Naive thymus-derived CD8-positive, alpha-beta T cell (primary cell): ENCODE measurements at regions not wholly inside any gene's neighbourhood (a gene's known extent, or its start where the extent isn't known, plus 50 kb on each side); places are given as distances from the start of the nearest gene placed in this dataset.

ENCODE experiments used
- ATAC-seq, 2 donors: fragments of 150-1000 bp; cut with Tn5 transposase in 1 of 2; sonication (Bioruptor Pico), chemical (Tn5 transposase) in 1 of 2; 1 replicate in 1 of 2; 2 replicates in 1 of 2; pipeline ENCODE4 v1.10.0; 2021; ENCODE audit warnings: mild to moderate bottlenecking in 2 of 2, moderate library complexity in 2 of 2
- POLR2A ChIA-PET: fragments of 350-600 bp; sonication (Branson Sonifier 250); formaldehyde crosslinking; loops from one replicate; lab custom pipeline; 2021; ENCODE audit warnings: antibody characterized with exemption; lab: Charles Lee
- DNase-seq, 10 donors: peaks; one replicate each; pipeline versions ENCODE4 v3.0.0 to v3.0.0-alpha.2; 2020 to 2022
- H3K27ac Mint-ChIP-seq, 10 donors: one replicate each; pipeline ENCODE4 v1.8.0; 2020 to 2022; ENCODE audit warnings: mild to moderate bottlenecking in 10 of 10, mixed read lengths in 10 of 10, moderate library complexity in 4 of 10, inconsistent platforms in 1 of 10
- H3K27me3 Mint-ChIP-seq, 5 donors: one replicate each; pipeline ENCODE4 v1.8.0; 2021 to 2022; ENCODE audit warnings: mixed read lengths in 5 of 5
- H3K36me3 Mint-ChIP-seq, 3 donors: one replicate each; pipeline ENCODE4 v1.8.0; 2020 to 2022; ENCODE audit warnings: mixed read lengths in 3 of 3, mild to moderate bottlenecking in 2 of 3, inconsistent platforms in 1 of 3
- H3K4me1 Mint-ChIP-seq, 4 donors: one replicate each; pipeline ENCODE4 v1.8.0; 2021 to 2022; ENCODE audit warnings: mixed read lengths in 4 of 4
- H3K4me3 Mint-ChIP-seq, 10 donors: one replicate each; pipeline ENCODE4 v1.8.0; 2020 to 2022; ENCODE audit warnings: mild to moderate bottlenecking in 10 of 10, mixed read lengths in 10 of 10, moderate library complexity in 6 of 10, inconsistent platforms in 1 of 10
- H3K9me3 Mint-ChIP-seq, 9 donors: one replicate each; pipeline ENCODE4 v1.8.0; 2020 to 2022; ENCODE audit warnings: mixed read lengths in 9 of 9, mild to moderate bottlenecking in 3 of 9, inconsistent platforms in 1 of 9, moderate library complexity in 1 of 9

DNA sequence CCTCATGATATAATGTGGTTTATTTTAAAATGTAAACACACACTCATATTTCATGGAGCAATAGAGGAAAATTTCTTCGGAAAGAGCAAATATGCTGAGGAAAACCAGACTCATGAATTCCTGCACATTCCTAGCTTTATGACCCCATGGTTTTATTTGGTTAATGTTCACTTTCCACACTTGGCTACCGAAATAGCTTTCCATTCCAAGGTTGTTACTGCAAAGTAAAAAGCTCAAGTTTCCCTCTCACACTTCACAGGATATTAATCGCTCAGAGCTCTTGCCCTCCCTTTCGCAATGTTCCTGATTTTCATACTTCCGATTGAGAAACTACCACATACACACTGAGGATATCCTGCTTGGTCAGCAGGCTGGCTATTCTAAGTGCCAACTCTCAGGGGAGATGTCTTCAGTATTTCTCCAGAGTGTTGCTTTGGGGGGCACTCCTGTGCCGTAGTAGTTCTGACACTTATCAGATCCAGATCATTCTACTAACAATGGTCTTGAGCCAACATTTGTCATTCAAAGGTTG is 77.5 kb upstream of the STEAP1B start:
- DNase-seq (no peak), ATAC-seq (no peak)
- Mint-ChIP-seq H3K4me3 (peak overlapping the region in 1 of 10 donors; percentile 0), H3K9me3 (no peaks in the 10 kb centered on the region), H3K27ac (peak overlapping the region in 1 of 10 donors; percentile 0), H3K27me3 (peaks cover 3 to 33% (median 16%) of the 10 kb centered on the region in 5 donors), H3K36me3 (no peaks in the 10 kb centered on the region), H3K4me1 (peaks cover 0 to 14% (median 1%) of the 10 kb centered on the region in 4 donors)
- POLR2A ChIA-PET, result no interaction called here

- DNase-seq, result no peak
- no peak overlapping the region for H3K27ac Mint-ChIP-seq
- peaks cover 0 to 14% (median 1%) of the 10 kb centered on the region in 4 donors for H3K4me1 Mint-ChIP-seq
- no peaks in the 10 kb centered on the region for H3K36me3 Mint-ChIP-seq
- no peak for ATAC-seq
- POLR2A ChIA-PET, result interaction anchor here (0.7 kb wide), 1 partner anchor 8 kb away, joined by 8 read pairs; no protein-coding TSS in a partner anchor
- H3K9me3 Mint-ChIP-seq, result no peaks in the 10 kb centered on the region
- H3K4me3 Mint-ChIP-seq, result no peak overlapping the region
- H3K27me3 Mint-ChIP-seq, result peaks cover 4 to 37% (median 18%) of the 10 kb centered on the region in 5 donors
These were observed 76.9 kb upstream of the STEAP1B start for GRCh38 chr7:22576612-22577469.

- Mint-ChIP-seq H3K4me1 (peaks cover 1 to 18% (median 3%) of the 10 kb centered on the region in 4 donors), H3K36me3 (peaks cover 0 to 2% (median 0%) of the 10 kb centered on the region in 3 donors), H3K27me3 (peaks cover 11 to 51% (median 21%) of the 10 kb centered on the region in 5 donors), H3K27ac (no peak overlapping the region), H3K9me3 (no peaks in the 10 kb centered on the region), H3K4me3 (no peak overlapping the region)
- POLR2A ChIA-PET, result no interaction called here
- ATAC-seq, result no peak
- DNase-seq, result no peak
These were observed 74.9 kb upstream of the STEAP1B start for GRCh38 chr7:22574754-22575520.

DNA sequence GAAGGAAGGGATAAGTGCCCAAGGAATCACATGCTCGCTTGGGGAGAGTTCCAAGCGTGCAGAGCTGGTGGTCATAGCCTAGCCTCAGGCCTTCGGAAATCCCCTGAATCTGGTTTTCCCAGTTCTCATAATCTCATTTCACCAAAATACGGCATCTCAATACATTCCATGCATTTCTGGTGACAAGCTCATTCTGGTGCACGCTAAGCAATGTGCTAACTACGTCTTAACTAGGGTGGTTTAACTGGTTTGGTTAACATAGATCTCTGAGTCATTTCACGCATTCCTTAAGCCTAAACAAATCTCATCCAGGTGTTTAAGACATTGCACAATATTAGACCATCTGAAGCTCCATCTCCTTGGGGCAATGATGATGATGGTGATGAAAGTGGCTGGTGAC is 72.9 kb upstream of the STEAP1B start:
- Mint-ChIP-seq H3K27me3 (peaks cover 17 to 60% (median 31%) of the 10 kb centered on the region in 5 donors), H3K36me3 (peaks cover 0 to 2% (median 0%) of the 10 kb centered on the region in 3 donors), H3K27ac (no peak overlapping the region), H3K9me3 (no peaks in the 10 kb centered on the region), H3K4me1 (peaks cover 4 to 20% (median 6%) of the 10 kb centered on the region in 4 donors), H3K4me3 (no peak overlapping the region)
- DNase-seq (no peak), ATAC-seq (no peak)
- POLR2A ChIA-PET, result no interaction called here

GRCh38 chr7:22572292-22572691 is 72.3 kb upstream of the STEAP1B start:
- Mint-ChIP-seq H3K9me3 (no peaks in the 10 kb centered on the region), H3K4me3 (no peak overlapping the region), H3K4me1 (peaks cover 4 to 14% (median 5%) of the 10 kb centered on the region in 4 donors), H3K27ac (no peak overlapping the region), H3K36me3 (peaks cover 0 to 2% (median 0%) of the 10 kb centered on the region in 3 donors), H3K27me3 (peaks cover 17 to 60% (median 35%) of the 10 kb centered on the region in 5 donors)
- POLR2A ChIA-PET, result no interaction called here
- no peak for ATAC-seq
- no peak for DNase-seq

GRCh38 chr7:22571766-22572165 is 71.8 kb upstream of the STEAP1B start:
- Mint-ChIP-seq H3K4me3 (no peak overlapping the region), H3K36me3 (peaks cover 0 to 2% (median 0%) of the 10 kb centered on the region in 3 donors), H3K9me3 (no peaks in the 10 kb centered on the region), H3K27ac (no peak overlapping the region), H3K27me3 (peaks cover 19 to 63% (median 38%) of the 10 kb centered on the region in 5 donors), H3K4me1 (peaks cover 4 to 11% (median 5%) of the 10 kb centered on the region in 4 donors)
- no peak for DNase-seq
- no peak for ATAC-seq
- POLR2A ChIA-PET, result no interaction called here

DNA sequence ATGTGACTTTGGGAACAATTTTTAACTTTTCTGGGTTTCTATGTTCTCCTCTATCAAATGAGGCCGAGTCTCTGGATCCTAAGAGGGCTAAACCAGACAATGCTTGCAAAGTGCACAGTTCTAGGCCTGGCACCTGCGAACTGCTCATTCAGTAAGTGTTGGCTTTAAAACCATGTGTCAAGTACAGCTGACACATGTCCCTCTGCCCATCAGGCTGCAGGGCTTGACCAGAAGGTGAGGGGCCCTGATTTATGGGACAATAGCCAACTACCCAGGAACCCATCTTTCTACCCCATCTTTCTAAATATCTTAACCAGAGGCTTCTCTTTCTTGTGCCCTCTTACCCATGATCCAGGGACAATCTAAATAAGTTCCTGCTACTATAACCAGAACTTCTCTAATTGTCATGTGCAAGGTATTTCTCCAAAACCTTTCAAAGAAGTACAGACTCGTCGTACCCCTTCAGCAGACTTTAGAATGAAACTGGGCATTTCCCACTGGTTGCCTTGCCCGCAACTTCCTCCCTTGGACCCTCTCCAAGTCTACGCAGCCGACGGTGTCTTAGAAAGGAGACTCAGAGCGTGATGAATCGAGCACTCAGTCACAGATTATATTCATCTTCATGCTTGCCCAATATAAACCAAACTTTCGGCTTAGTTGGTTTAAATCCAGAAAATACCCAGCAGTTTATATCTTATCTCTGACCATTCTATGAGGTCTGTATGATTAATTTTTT is 69.8 kb upstream of the STEAP1B start:
- Mint-ChIP-seq H3K27me3 (peaks cover 30 to 80% (median 48%) of the 10 kb centered on the region in 5 donors), H3K36me3 (peaks cover 0 to 2% (median 0%) of the 10 kb centered on the region in 3 donors), H3K4me3 (peak overlapping the region in 1 of 10 donors; percentile 18), H3K4me1 (peaks cover 16 to 27% (median 21%) of the 10 kb centered on the region in 4 donors), H3K9me3 (no peaks in the 10 kb centered on the region), H3K27ac (no peak overlapping the region)
- DNase-seq (no peak), ATAC-seq (peak in 1 of 2 donors; percentile 61)
- POLR2A ChIA-PET, result no interaction called here

- Mint-ChIP-seq H3K4me1 (peaks cover 21 to 52% (median 43%) of the 10 kb centered on the region in 4 donors), H3K27ac (no peak overlapping the region)
These were observed 66.6 kb upstream of the STEAP1B start for GRCh38 chr7:22566592-22566991.

GRCh38 chr7:22566176-22566575 is 66.2 kb upstream of the STEAP1B start:
- no peaks in the 10 kb centered on the region for H3K36me3 Mint-ChIP-seq
- ATAC-seq (no peak), DNase-seq (no peak)
- peak overlapping the region in 2 of 10 donors; percentile 3 to 11 for H3K27ac Mint-ChIP-seq
- POLR2A ChIA-PET, result no interaction called here
- H3K4me3 Mint-ChIP-seq, result peak overlapping the region in 1 of 10 donors; percentile 13
- peaks cover 26 to 68% (median 43%) of the 10 kb centered on the region in 5 donors for H3K27me3 Mint-ChIP-seq
- H3K9me3 Mint-ChIP-seq, result no peaks in the 10 kb centered on the region
- H3K4me1 Mint-ChIP-seq, result peaks cover 21 to 51% (median 43%) of the 10 kb centered on the region in 4 donors

More at GRCh38 chr7:22566592-22566991, 66.6 kb upstream of the STEAP1B start:
- DNase-seq, result no peak
- Mint-ChIP-seq H3K4me3 (no peak overlapping the region), H3K27me3 (peaks cover 27 to 72% (median 47%) of the 10 kb centered on the region in 5 donors), H3K36me3 (peaks cover 0 to under 1% (median 0%) of the 10 kb centered on the region in 3 donors), H3K9me3 (no peaks in the 10 kb centered on the region)
- POLR2A ChIA-PET, result no interaction called here
- no peak for ATAC-seq

DNA sequence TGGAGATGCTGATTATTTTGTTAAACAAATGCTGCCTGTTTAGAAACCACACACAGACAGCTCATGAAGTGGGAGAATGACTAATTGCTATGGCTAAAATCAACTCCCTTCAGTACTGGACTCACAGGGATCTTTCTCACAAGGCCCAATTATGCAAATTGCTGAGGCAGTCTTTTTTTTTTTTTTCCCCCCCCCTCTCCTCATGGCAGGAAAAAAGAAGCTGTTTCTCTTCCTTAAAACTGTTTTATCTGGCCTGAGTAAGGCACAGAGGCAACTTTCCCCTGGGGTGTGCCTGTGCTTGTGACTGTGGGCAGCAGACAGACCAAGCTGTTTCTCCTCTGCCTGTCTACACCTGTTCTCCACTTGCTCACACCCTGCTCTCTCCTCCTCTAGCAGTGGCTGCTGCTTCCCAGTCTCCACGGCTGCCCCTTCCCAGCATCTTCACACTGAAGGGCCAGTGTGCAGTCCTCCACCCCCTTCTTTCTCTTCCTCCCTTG is 65.4 kb upstream of the STEAP1B start:
- H3K27me3 Mint-ChIP-seq, result peaks cover 26 to 63% (median 39%) of the 10 kb centered on the region in 5 donors
- H3K27ac Mint-ChIP-seq, result peak overlapping the region in 1 of 10 donors; percentile 57
- ATAC-seq, result no peak
- no peaks in the 10 kb centered on the region for H3K9me3 Mint-ChIP-seq
- peaks cover 21 to 49% (median 43%) of the 10 kb centered on the region in 4 donors for H3K4me1 Mint-ChIP-seq
- H3K36me3 Mint-ChIP-seq, result no peaks in the 10 kb centered on the region
- DNase-seq, result no peak
- H3K4me3 Mint-ChIP-seq, result peak overlapping the region in 4 of 10 donors; percentile 1 to 39 (median 2)
- POLR2A ChIA-PET, result no interaction called here

- Mint-ChIP-seq H3K4me1 (peaks cover 17 to 46% (median 38%) of the 10 kb centered on the region in 4 donors), H3K4me3 (peak overlapping the region in 3 of 10 donors; percentile 1 to 41 (median 12)), H3K36me3 (no peaks in the 10 kb centered on the region), H3K27me3 (peaks cover 26 to 57% (median 35%) of the 10 kb centered on the region in 5 donors), H3K9me3 (no peaks in the 10 kb centered on the region), H3K27ac (no peak overlapping the region)
- no peak for DNase-seq
- POLR2A ChIA-PET, result no interaction called here
- peak in 1 of 2 donors; percentile 15 for ATAC-seq
These were observed 64.6 kb upstream of the STEAP1B start for GRCh38 chr7:22564511-22565045.
